SIG-M5 treated with dmso at 0.1 percent for 504 hours (cell line): ENCODE measurements at regions not wholly inside any gene's neighbourhood (a gene's known extent, or its start where the extent isn't known, plus 50 kb on each side); places are given as distances from the start of the nearest gene placed in this dataset.
A peak's percentile ranks its signal among the peaks of the same experiment; 100 is the strongest.

ENCODE experiments used
- DNase-seq: peaks from one replicate; lab custom pipeline; 2025; ENCODE audit not compliant: unreplicated experiment; lab: John Stamatoyannopoulos, UW

DNA sequence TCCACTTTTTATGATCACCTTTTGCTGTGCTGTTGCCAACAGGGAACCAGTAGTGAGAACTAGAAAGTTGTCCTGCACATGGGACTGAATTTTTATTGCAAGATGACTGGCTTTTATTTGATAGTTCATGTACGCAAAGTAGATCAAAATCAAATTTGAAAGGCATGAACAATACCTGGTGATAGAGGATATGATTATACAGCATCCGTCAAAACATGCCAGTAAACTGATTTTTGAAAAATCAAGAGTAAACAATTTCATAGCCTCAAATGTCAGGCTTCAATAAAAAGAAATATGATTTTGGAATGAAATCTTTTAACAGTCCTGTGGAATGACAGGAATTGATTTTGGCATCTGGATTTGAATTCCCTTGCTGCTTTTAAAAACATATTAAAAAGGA, 219.6 kb upstream of the LRRN1 start:
- DNase-seq, result no peak

DNA sequence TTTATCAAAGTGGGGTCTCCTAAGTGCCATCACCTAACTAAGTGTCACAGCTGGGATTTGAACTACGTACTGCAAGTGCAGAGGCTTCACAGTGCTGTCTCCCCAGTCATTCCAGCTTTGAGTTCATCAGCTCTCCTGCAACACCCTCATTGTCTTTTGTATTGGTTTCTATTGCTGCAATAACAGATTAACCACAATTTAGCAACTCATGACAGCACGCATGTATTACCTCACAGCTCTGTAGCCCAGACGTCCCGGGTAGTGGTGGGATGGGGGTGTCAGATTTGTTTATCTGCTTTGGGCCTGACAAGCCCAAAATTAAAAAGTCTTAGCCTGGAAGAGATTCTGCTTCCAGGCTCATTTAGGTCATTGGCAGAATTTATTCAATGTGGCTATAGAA, 220.5 kb upstream of the LRRN1 start:
- peak; percentile 45 for DNase-seq

DNA sequence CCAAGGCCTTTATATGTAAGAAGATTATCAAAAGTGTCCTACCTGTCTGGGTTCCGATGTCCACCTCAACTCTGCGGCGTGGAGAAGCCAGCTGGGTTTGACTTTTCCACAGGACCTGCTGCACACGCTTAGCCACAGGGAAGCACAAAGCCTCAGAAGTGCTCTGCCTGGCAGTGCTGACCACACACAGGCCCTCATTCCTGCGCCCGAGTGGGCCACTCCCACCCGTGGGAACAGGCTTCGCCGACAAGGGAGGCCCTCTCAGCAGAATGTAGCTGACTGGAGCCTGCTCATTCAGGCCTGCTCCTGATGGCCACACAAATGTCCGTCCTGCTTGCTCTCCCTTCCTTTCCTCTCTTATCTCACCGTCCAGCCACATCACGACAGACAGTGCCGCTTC, 221.4 kb upstream of the LRRN1 start:
- no peak for DNase-seq

DNA sequence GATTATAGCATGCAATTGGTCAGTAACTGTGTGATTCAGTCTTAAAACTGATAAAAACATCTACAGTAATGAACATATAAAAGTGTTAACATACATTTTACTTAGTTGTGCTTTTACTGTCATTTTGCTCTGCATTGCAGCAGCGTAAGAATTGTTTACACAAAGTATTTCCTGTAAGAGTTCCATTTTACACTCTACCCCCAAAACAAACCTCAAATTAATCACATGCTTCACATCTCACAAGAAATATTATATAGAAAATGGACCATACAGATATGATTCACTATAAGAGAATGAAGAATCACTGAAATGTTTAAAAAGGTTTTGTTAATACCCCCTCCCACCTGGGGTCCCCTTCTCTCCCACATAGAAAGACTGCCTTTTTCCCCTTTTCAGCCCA, 225.9 kb upstream of the LRRN1 start:
- no peak for DNase-seq

DNA sequence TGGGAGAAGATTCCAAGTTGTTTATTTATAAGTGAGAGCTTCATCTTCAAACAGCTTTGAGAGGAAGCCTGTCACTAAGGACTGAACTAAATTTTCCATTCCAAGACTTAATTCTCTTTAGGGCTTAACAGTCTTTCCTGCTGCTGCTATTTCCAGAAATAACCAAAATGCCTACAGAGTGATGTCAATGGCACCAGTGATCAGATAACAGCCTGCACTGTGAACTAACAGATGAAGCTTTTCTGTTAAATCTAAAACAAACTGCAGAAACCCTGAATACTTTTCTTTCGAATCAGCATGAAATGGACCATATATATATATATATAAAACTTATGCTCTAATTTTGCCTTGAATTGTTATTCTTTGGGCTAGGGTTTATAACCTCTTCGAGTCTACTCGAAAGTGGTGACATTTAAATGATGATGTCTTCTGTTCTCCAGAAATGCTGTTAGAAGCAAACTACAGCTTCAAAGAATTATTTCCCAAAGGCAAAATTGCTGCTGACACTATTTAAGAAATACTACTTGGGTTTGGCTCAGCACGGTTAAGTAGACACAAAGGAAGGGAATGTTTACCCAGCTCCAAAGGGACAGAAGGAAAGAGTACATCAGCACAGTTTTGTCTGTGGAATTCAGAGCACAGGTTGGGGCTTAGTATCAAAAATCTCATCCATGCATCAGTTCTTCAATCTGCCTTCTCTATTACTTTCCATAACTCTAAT, 238.5 kb upstream of the LRRN1 start:
- no peak for DNase-seq

DNA sequence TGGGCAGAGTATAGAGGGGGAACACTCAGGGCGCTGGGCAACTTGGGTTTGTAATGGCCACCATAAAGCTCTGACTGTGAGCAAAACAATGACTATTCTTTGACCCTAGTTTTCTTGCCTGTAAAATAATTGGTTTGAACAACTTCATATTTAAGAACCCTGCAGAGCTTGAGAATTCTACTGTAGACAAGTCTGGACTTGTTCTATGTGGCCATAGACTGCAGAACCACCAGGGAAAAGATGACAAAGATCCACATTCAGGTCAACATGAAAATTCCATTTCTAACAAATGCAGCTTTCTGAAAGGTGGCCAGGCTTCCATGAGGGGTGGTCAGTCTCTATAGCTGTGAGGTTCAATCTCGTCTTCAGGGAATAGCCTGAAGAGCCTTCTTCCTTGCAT, 239.4 kb upstream of the LRRN1 start:
- DNase-seq, result no peak

DNA sequence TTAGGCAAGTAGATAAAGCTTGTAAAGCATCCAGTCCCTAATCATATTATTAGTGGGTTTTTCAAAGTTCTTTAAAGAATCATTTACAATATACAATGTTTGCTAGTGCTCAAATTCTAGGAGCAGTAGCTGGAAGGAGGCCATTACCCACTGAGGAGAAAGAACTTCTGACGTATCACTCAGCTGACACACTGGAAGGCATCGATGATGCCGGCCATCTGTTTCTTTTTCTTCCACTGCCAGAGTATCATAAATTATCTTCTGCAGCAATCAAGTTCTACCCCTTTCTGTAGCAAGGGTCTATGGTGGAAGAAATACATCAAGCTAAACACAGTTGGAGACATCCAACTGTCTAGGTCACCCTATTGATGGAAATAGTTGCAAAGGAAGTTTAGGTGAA, 243.2 kb upstream of the LRRN1 start:
- no peak for DNase-seq

DNA sequence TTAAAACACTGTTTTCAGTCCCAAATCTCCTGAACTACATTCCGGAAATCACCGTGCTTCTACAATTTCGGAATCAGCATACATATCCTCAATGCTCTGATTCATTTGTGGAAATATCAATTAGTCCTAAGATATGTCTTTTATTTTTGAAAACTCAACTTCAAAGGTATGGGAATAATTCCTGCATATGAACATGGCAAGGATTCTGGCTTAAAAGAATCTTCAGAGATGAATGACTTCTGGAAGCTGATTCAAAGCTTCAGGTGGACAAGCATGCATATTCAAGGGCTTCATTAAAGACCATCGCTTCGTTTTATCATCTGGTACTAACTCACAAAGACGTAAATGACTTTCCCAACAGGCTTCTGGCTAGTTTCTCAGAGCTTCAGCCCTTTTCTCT, 246.0 kb upstream of the LRRN1 start:
- no peak for DNase-seq

DNA sequence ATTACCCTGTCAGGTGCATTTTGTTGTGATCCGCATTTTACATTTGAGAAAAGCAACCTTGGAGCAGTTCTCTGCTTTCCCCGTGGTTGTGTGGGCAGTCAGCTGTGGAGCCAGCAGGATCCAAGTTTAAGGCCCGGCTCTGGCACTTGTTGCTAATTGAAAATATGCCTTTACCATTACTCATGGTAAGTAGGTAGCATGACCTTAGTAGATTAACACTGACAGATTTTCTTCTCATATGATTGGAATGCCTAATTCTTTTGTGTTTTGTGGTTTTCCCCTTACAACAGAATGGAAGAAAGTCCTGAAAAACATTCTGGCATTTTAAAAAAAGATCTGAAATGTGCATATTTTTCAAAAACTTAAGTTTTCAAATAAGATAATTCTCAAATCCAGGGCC, 246.5 kb upstream of the LRRN1 start:
- DNase-seq, result no peak

DNA sequence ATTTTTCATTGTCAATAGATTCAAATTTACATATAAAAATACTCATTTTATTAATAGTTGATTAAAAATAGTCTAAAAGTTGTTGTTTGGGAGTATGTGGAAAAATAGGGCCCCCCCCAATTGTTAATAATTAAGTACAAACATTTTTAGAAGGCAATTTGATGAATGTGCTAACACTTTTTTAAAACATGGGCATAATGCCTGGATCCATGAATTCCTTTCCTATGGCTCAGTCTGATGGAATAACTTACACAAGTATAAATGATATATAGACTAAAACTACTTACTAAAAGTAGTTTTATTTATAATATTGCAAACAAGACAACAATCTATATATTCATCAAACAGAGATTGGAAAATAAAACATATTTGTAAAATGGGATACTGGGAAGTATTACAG, 247.2 kb upstream of the LRRN1 start:
- DNase-seq, result no peak

DNA sequence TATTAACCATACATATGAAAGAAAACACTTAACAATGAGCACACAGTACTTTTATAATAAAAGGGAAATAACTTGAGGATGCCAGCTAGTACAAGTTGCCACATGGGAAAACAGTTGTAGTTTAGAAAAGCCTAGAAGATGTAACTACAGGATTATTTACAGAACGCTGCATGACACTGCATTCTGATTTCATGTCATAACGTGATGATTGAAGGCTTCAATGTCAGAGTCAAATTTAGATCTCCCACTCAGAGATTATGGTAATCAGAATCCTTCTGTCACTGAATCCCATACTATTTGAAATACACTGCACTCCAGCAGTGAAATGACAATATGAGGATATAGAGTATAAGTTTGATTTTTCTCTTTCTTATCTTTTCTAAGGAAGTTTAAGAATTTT, 253.9 kb upstream of the LRRN1 start:
- DNase-seq, result no peak

DNA sequence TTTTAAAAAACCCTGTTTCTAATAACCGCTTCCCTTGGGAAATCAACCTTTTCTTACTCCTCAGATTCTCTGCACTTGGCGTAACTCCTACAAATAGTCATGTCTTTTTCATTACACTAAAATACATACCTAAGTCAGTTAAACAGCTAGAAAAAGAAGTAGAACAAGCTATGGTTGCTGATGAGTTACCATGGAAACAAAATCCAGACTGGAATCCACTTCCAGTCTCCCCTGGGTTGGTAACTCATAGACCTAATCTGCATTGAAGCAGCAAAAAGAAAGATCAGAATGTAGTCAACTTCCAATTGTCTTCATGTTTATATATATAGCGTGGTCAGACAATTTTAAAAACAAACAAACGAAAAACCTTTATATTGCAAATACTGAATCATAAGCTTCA, 260.8 kb upstream of the LRRN1 start:
- DNase-seq, result no peak

DNA sequence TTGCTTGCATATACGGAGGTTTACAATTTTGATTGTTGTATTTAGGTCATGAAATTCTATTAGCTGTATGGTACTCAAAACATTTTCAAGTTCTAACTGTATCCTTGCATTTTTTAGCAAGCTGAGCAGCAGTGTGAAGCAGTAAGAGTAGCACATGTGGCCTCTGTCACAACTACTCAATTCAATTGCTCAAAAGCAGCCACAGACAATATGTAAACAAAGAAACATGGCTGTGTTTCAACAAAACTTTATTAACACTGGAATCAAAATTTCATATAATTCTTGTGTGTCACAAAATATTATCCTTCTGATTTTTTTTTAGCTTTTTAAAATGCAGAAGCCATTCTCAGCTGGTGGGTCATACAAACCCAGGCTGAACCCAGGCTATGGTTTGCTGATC, 266.7 kb upstream of the LRRN1 start:
- no peak for DNase-seq

DNA sequence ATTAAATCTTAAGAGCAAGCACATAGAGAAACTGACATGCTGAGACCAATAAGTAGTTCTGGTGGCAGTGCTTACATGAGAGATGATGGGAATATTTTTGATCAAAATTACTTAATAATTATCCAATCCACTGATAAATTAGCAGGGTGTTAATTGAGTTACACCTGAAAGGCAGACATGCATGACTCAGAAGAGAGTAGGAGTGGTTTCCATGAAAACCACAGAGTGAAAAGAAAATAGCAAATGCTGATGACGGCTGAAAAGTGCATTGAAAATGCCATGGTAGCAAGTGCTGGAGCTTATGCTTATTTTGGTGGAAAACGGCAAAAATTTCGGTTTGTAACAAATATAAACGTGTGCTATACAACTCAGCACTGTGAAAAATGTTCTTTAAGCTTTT, 267.8 kb upstream of the LRRN1 start:
- no peak for DNase-seq

DNA sequence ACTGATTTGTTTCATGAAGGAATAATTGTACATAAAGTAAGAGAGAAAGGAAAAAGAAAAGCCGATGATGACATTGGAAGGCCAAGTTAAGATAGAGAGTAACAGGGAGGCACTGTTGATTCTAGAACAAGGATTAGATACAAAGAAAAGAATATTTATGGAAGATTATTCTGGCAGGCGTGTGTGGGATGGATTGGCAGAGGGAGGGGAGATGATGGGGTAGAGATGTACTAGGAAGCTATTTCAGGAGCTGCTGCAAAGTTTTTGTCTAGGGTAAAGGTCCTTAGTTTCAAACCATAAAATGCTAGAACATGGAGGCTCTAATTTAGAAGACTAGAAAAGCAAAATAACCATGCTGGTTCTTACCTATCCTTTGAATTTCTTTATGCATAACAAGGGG, 280.0 kb upstream of the LRRN1 start:
- no peak for DNase-seq

DNA sequence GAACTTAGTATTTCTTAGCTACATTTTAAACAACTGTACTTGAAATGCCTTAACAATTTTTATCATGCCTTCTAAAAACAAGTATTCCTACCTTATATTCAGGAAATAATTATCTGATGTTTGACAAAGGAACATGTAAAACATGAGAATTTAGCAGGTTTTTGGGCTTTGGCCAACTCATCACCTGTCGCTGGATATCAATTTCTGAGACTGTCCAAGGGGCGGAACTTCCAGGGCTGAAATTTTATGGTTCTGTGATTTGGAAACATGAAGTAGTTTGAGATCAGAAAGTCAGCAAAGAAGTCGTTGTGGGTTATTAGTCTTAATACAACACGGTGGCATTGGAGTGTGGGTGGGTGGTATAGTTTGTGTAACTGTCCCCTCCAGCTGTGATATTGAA, 282.2 kb upstream of the LRRN1 start:
- DNase-seq, result no peak

DNA sequence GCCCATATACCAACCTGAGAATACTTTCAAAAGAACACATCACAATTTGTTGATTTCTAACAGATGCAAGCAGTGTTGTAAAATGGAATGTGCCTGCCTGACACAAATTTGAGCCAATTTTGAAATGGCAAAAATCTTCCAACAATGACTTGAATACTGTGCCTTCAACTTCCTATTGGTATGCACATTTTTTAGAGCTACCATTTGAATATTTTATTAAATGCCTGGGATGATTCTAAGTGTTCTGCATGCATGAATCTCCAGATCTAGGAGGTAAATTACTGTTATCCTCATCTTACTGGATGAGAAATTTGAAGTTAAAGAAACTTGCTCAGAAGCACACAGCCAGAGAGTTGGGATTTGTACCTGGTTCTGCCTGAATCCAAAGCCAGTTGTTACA, 282.8 kb upstream of the LRRN1 start:
- DNase-seq, result no peak

DNA sequence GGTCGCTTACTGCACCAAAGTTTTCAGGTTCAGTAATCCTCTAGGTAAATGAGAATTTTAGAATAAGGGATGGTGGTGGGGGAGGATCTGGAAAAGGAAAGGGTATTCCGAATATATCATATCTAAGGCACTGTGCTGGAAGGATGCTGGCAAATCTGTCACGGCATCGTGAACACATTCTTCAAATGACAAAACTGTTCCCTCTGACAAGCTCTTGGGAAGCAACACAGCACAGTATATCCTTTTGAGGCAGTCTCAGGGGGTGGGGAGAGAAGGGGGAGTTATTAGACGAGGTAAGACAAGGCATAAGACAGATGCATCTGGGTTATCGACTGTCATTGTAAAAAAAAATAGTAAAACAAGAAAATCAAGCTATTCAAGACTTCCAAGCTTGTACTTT, 289.6 kb upstream of the LRRN1 start:
- no peak for DNase-seq

DNA sequence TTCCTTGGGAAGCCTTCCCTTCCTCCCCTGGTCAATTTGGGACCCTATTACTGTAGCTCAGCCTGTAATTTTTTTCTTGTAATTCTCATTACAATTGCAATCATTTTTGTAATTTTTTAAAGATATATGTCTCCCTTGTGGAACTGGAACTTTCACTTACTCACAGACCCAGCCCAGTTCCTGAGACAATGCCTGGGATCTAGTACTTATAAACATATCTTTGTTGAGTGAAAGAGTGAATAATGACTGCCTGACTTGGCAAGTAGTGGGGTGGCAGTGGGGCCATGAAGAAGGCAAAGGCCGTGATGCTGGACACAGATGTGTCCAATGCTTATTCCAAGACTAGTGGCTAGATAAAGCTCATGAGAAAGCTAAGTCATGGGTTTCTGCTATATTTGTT, 294.5 kb upstream of the LRRN1 start:
- DNase-seq, result no peak

DNA sequence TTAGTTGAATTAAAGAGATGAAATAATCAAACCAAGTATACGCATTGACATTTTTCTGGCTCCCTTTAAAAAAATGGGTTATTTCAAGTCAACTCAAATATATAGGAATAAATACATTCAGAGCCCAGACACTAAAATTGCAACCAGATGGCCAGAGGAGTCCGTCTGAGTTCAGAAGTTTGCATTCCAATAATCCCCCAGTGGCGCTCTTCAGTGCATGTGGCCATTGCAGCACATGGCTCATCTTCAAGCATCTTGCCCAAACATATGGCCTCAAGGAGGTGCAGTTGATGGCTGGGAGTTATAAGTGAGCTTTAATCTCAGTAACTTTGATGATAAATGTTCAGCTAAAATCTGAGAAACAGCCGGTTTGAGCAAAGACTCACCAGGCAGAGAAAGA, 295.8 kb upstream of the LRRN1 start:
- DNase-seq, result no peak

DNA sequence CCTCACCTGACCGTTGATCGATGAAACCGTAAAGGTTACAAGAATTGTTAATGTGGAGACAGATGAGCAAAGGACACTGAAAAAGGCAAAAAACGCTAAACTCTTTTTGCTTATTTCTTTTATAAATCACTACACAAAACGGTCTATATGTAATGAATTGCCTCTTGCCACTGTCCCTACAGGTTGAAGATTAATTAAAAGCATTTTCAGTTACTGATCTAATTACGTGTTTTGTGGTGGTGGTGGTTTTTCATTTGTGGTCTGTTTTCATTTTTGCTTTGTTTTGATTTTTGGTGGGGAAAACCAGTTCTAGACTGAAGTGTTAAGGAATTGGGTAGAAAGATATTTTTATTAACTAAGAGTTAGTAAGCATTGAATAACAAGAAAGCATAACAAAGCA, 299.2 kb upstream of the LRRN1 start:
- no peak for DNase-seq

DNA sequence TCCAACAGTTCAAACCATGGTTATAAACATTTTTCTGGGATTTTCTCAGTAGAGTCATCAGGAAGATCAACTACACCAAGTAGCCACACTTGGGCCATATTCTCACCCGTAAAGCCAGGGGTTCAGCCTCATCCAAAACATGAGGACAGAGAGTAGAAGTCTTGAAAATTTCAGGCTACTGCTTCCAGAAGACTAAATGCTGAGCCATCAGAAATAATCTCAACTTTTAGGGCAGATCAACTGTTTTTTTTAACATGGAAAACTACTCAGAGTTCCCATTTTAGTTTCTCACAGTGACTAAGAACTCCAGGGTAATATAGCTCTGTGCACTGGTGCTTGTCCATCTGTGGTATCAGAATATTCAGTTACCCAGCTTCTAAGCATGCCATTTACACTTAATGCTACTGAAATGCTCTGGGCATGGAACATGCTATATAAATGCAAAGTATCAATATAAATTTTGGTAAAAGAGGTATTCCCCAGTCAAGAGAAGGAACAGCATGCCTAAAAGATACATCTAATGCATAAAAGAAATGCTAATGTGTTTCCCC, 300.1 kb upstream of the LRRN1 start:
- DNase-seq, result no peak

DNA sequence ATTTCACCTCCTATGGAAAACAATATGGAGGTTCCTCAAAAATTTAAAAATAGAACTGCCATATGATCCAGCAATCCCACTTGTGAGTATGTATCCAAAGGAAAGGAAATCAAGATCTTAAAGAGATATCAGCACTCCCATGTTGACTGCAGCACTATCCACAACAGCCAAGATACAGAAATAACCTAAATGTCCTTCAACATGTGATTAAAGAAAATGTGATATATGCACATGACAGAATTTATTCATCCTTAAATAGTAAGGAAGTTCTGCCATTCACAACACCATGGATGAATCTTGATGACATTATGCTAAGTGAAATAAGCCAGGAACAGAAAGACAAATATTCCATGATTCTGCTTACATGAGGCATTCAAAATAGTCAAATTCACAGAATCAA, 303.6 kb upstream of the LRRN1 start:
- no peak for DNase-seq
